ENCODE measurements at regions not wholly inside any gene's neighbourhood (a gene's known extent, or its start where the extent isn't known, plus 50 kb on each side); places are given as distances from the start of the nearest gene placed in this dataset.

GRCh38 chr7:48992816-48993215 is 68.5 kb downstream of the CDC14C start:
- no peak for DNase-seq (ENCODE audit: extremely low read depth, low read depth)
- TF ChIP-seq, protein P1, sequence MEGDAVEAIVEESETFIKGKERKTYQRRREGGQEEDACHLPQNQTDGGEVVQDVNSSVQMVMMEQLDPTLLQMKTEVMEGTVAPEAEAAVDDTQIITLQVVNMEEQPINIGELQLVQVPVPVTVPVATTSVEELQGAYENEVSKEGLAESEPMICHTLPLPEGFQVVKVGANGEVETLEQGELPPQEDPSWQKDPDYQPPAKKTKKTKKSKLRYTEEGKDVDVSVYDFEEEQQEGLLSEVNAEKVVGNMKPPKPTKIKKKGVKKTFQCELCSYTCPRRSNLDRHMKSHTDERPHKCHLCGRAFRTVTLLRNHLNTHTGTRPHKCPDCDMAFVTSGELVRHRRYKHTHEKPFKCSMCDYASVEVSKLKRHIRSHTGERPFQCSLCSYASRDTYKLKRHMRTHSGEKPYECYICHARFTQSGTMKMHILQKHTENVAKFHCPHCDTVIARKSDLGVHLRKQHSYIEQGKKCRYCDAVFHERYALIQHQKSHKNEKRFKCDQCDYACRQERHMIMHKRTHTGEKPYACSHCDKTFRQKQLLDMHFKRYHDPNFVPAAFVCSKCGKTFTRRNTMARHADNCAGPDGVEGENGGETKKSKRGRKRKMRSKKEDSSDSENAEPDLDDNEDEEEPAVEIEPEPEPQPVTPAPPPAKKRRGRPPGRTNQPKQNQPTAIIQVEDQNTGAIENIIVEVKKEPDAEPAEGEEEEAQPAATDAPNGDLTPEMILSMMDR (IDR thresholded peaks at IDR 0.05; ENCODE audit: low read depth, low read length) = no peak

- TF ChIP-seq, protein P1 (IDR thresholded peaks at IDR 0.05; ENCODE audit: low read depth, low read length) = peak; percentile 60
- DNase-seq (ENCODE audit: extremely low read depth, low read depth) = no peak
These were observed 77.3 kb downstream of the CDC14C start for GRCh38 chr7:49001610-49002033.

GRCh38 chr7:49010717-49011116 is 86.4 kb downstream of the CDC14C start:
- TF ChIP-seq, protein P1 (IDR thresholded peaks at IDR 0.05; ENCODE audit: low read depth, low read length) = no peak
- no peak for DNase-seq (ENCODE audit: extremely low read depth, low read depth)

- DNase-seq (ENCODE audit: extremely low read depth, low read depth) = no peak
These were observed 90.5 kb downstream of the CDC14C start for GRCh38 chr7:49014870-49015269.

GRCh38 chr7:49020145-49020544 is 95.8 kb downstream of the CDC14C start:
- TF ChIP-seq, protein P1 (IDR thresholded peaks at IDR 0.05; ENCODE audit: low read depth, low read length) = no peak
- DNase-seq (ENCODE audit: extremely low read depth, low read depth) = no peak

More at GRCh38 chr7:49014870-49015269, 90.5 kb downstream of the CDC14C start:
- TF ChIP-seq, protein P1 (IDR thresholded peaks at IDR 0.05; ENCODE audit: low read depth, low read length) = no peak

DNA sequence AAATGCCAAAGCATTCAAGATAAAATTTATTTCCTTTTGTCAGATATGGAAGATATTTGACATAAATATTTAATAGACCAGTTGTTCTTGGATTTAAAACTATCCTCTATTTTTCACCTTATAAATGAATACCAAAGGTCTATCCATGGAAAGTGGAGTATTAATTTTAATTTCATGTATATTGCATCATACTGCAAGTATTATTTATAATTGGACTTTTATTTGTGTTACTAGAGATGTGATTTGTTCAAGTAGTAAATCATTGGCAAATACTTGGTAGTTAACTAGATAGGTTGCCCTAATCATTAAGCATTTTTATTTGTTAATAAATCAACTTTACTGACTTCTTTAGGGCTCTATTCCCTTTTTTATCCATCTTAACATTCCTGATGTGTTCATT is 98.1 kb downstream of the CDC14C start:
- no peak for DNase-seq (ENCODE audit: extremely low read depth, low read depth)
- TF ChIP-seq, protein P1 (IDR thresholded peaks at IDR 0.05; ENCODE audit: low read depth, low read length) = no peak

GRCh38 chr7:49023345-49024328 is 99.3 kb downstream of the CDC14C start:
- DNase-seq (ENCODE audit: extremely low read depth, low read depth) = no peak
- TF ChIP-seq, protein P1 (IDR thresholded peaks at IDR 0.05; ENCODE audit: low read depth, low read length) = no peak

Data from AG09319 (cell line).